HL-60/S4 treated with phorbol 12-myristate 13-acetate at 8.2 ng/mL for 4 days and 3 days (cell line): ENCODE measurements at regions not wholly inside any gene's neighbourhood (a gene's known extent, or its start where the extent isn't known, plus 50 kb on each side); places are given as distances from the start of the nearest gene placed in this dataset.

Experiments
- in situ Hi-C: fragments of 300-500 bp; cut with MboI; formaldehyde crosslinking; loops from 2 replicates; pipeline ENCODE4 v1.15.0; 2022; ENCODE audit warnings: low sequenced_read_pairs

DNA sequence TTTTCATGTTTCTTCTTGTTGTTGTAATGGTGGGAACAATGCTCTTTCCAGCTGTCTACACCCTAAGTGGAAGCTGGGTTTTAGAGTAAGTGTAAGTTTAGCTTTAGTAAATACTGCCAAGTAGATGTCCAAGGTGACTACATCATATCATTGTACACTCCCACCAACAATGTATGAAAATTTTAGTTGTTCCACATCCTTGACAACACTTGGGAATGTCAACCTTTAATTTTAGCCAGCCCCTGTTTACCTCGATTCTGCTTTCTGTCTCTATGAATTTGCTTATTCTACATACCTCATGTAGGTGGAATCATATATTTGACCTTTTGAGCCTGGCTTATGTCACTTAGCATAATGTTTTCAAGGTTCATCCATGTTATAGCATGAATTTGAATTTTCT lies 93.0 kb downstream of the MTPAP start:
- in situ Hi-C loops: no loop called here

DNA sequence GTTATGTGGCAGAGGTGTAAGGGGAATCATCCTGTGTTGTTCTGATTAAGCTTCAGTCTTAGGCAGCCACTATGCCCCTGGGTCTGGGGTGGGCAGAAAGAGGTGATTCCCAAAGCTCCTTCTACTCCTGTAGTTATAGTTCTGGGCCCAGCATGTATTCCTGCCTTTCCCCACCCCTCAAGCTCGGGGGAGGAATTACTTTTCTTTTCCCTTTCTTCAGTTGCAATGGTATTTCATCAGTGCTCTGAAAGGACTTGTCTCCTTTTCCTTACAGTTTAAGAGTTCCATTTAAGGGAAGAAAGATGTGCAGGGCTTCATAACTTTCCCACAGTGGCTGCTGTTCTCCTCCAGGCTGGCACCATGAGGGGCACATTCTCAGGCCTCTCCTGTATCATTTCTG lies 94.2 kb downstream of the MTPAP start:
- in situ Hi-C loops: no loop called here

GRCh38 chr10:30248728-30249127 lies 100.3 kb downstream of the MTPAP start:
- in situ Hi-C loops: no loop called here

DNA sequence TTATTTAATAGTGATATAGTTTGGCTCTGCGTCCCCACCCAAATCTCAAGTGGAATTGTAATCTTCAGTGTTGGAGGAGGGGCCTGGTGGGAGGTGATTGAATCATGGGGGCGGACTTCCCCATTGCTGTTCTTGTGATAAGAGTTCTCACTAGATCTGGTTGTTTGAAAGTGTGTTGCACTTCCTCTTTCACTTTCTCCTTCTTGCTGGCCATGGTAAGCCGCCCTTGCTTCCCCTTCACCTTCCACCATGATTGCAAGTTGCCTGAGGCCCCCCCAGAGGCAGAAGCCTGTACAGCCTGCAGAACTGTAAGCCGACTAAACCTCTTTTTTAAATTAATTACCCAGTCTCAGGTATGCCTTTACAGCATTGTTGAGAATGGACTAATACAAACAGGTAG lies 101.4 kb downstream of the MTPAP start:
- in situ Hi-C loops: no loop called here

DNA sequence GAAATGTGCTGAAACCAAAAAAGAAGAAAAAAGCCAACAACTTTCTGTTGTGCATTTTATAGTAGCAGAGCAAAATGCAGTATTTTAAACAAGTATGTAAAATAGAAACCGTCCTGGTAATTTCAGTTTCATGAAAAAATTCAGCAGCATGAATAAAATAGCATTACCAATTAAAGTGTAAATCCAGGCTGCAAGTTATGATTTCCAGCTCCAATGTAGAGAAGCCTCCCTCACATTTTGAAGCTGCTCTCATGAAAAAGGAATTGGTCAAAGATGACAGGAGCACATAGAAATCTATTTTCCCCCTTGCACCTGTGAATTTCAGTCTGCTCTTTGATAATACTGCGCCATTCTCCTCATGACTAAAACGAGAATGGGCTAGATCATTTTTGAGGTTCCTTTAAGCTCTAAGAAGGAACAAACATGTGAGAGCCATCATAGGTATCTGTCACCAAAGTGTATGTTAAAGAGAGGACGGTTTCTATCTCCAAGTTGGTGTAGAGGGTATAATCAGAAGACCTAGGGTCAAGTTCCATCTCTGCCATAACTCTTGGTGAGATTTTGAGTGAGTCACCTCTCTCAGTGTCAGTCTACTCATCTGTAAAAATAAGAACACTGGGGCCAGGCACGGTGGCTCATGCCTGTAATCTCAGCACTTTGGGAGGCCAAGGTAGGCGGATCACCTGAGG lies 107.5 kb downstream of the MTPAP start:
- in situ Hi-C loops: no loop called here

GRCh38 chr10:30238836-30239235 lies 110.2 kb downstream of the MTPAP start:
- in situ Hi-C loops: loop anchor here (10.0 kb wide), 1 partner anchor 244 kb away; no protein-coding TSS in a partner anchor

DNA sequence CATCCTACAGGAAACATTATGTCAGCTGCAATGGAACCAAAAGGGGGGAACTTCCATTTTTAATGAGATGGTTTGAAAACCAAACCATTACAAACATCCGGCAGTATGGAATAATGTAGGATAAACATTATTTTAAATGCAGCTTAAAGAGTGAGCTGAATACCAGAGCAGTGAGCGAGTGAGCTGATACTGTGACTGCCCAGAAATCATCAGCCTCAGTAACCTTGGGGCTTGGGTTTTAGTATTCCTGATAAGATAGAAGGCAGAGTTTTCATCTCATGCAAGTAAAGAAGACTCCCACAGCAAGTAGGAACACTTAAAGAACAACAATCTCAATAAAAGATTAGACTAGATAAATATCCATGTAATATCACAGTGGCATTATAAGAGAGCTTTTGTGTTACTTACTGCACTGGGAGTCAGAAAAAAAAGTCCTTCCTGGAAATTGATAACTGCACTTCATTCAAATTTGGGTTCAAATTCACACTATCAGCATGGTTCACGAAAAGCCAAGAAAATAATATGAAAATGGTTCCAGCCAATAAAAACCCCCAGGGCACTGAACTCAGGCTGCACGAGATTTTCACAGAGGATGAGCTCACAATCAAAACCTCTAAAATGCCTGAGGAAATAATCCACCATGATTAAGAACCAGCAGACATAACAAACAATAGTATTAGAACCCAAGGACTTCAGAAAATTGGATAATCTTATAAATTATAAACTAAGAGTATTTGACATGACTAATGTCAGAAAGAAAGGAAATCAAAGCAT lies 115.7 kb downstream of the MTPAP start:
- in situ Hi-C loops: loop anchor here (10.0 kb wide), 1 partner anchor 239 kb away; no protein-coding TSS in a partner anchor

- in situ Hi-C loops: loop anchor here (10.0 kb wide), 1 partner anchor 237 kb away; no protein-coding TSS in a partner anchor
Observed at GRCh38 chr10:30231709-30232108, 117.4 kb downstream of the MTPAP start.

- in situ Hi-C loops: loop anchor here (10.0 kb wide), 1 partner anchor 236 kb away; no protein-coding TSS in a partner anchor
Observed at GRCh38 chr10:30231071-30231652, 117.9 kb downstream of the MTPAP start.

GRCh38 chr10:30229536-30229935 lies 119.5 kb downstream of the MTPAP start:
- in situ Hi-C loops: no loop called here

- in situ Hi-C loops: no loop called here
Observed at GRCh38 chr10:30228417-30229036, 120.6 kb downstream of the MTPAP start.

- in situ Hi-C loops: no loop called here
Observed at GRCh38 chr10:30227481-30227880, 121.6 kb downstream of the MTPAP start.

DNA sequence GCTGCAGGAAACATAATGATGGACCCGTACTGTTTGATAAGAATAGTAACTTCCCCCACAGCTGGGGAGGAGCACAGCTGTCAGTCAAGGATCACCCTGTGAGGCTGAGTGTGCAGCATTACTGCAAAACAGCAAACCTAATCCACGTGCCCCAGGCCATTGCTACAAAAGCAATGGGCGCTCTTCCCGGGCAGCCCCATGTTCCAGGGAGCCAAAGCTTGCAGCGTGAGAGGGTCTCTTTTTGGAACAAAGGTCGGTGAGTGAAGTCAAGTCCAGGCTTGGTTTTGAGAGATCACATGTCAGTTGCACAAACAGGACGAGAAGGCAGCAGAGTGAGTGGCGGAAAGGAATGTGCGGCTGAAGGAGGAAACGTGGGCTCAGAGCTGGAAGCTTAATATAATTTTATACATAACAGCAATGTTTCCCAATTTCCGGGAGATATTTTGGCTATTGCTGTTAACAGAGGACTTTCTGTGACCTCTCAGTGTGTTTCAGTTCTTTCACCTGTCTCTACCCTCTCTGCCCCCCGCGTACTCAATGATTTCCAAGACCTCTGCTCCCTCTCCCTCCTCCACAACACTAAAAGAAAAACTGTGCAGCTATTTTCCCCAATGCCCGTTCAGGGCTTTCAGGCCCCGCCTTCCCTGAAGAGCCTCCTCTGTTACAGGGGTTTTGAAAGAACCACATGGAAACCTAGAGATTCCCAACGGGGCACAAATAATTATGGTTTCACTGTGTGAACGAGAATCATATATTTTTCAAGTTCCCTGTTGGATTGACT lies 128.9 kb downstream of the MTPAP start:
- in situ Hi-C loops: no loop called here

GRCh38 chr10:30216821-30217220 lies 132.3 kb downstream of the MTPAP start:
- in situ Hi-C loops: no loop called here

DNA sequence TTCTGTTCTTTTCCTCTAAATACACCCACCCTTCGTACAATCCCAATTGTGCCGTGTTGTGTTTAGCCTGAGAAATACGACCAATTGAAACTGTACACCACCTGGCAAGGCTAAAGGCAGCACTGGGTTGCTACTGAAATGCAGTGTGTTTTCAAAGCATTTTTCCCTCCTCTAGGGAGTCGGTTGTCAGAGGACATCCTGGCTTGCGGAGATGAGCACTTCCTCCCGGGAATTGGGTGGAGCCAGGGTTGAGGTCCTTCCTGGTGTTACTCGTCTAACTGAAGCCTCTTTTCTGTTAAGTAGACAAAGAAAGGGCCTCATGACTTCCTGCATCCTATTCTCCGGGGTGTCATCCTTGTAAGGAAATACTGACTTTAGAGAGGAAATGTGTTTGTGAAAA lies 133.5 kb downstream of the MTPAP start:
- in situ Hi-C loops: no loop called here

DNA sequence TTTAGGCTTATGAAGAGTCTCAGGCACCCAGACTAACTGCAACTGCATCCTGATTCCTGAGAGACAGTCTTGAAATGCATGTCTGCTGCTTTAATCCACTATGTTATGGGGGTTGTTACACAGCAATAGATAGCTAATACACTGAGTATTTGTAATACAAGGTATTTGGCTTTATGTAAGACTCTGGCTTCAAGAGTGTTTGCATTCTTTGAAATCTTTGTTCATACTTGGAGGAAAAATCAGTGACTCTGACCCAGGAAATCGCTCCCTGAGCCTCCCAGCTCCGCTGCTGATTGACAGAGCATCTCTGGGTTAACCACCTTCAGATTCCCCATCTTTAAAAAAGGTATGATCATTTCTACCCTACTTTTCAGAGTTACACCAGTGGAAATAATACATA lies 133.9 kb downstream of the MTPAP start:
- in situ Hi-C loops: no loop called here

GRCh38 chr10:30210296-30210695 lies 138.8 kb downstream of the MTPAP start:
- in situ Hi-C loops: no loop called here

DNA sequence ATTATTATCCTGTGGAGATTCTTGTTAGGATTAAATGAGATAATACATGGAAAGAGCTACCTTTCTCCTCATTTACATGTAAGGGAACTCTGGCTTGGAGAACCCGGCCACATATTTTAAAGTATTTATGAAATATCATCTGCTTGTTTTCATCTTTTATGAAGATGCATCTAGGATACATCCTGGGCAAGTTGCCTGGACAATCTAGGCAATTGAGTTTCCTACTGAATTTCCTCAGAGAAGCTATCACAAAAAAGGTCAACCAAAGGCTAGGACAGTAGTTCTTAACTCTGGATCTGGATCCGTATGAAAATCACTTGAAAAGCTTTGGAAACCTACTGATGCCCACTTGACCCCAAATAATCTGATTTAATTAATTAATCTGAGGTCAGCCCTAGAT lies 140.7 kb downstream of the MTPAP start:
- in situ Hi-C loops: no loop called here

DNA sequence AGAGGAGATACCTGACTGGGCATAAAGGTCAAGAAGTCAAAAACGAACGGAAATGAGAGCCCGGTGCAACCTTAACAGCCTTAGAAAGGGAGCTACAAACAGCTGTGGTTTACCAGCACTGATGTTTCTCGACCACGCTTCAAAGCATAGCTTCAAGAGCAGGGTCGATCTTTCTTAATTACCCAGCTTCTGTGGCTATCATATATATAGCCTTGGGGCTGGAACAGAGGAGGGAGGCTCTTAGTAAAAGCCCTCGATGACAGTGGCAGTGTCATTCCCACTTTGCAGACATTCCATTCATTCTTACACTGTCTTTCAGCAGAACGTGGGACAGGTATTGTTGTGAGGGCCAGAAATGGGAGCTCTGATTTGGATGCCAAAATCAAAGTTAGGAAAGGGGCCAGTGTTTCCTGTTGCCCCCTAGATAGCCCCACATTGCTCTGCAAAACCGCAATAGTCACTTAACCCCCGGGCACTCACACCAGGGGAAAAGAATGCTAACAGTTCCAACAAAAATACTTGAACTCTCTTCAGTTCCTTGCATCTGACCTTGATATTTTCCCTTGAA lies 141.5 kb downstream of the MTPAP start:
- in situ Hi-C loops: no loop called here

GRCh38 chr10:30200017-30200415 lies 140.6 kb upstream of the JCAD start:
- in situ Hi-C loops: no loop called here
